NOMO-1 treated with DMSO at 0.1 percent for 48 hours (cell line): ENCODE measurements at regions not wholly inside any gene's neighbourhood (a gene's known extent, or its start where the extent isn't known, plus 50 kb on each side); places are given as distances from the start of the nearest gene placed in this dataset.

ENCODE experiments used
- DNase-seq: peaks from one replicate; lab custom pipeline; 2025; ENCODE audit not compliant: unreplicated experiment; lab: John Stamatoyannopoulos, UW

DNA sequence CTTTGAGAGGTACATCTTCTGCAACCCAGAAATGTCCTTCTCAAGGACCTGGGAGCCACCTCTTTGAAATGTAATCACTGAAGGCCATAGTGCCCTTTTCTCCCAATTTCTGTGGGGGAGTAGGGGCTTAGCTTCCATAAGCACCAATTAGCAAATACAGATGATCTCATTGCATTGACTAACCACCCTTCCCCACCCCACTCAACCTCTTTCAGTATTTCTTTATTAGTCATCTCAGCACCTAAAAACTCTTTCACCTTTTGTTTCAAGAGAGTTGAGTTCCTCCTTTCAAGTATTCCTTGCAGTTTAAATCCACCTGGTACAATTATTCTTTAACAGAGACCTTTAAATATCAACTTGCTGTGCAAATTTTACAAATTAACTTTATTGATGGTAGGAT lies 1011.8 kb upstream of the CDH2 start:
- DNase-seq, result no peak

DNA sequence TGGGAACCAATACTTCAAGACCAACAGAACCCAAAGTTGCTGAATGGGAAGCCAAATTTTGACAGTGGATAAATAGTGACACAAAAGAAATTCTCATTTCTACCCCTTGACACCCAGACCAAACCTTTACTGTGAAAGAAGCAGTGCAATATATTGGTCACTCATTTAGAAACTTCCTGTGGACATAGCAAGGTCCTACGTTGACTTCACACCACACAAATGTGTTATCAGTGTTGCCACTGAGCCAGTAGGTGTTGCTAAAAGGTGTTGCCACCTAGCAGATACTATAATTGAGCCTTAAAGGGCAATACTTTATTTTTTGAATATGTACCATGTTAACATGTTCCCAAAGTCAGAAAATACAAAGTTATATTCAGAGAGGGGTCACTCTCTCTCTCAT lies 1008.9 kb upstream of the CDH2 start:
- DNase-seq, result no peak

DNA sequence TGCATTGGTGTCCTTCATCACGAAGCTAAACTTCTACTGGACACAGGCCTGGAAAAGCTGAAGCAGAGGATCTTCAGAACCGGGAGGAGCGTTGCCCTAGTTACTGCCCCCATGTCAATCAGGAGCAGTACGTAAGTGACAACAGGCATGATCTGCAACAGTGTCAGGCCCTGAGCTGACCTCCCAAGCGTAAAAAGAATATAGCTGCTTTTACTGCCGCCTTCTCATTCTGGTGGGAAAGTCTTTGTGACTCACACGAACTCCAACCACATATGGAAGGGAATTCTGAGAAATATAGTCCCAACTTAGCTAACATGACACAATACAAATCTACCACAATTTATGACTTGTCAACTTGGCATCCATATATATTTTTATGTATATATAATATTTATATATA lies 1007.7 kb upstream of the CDH2 start:
- DNase-seq, result no peak

DNA sequence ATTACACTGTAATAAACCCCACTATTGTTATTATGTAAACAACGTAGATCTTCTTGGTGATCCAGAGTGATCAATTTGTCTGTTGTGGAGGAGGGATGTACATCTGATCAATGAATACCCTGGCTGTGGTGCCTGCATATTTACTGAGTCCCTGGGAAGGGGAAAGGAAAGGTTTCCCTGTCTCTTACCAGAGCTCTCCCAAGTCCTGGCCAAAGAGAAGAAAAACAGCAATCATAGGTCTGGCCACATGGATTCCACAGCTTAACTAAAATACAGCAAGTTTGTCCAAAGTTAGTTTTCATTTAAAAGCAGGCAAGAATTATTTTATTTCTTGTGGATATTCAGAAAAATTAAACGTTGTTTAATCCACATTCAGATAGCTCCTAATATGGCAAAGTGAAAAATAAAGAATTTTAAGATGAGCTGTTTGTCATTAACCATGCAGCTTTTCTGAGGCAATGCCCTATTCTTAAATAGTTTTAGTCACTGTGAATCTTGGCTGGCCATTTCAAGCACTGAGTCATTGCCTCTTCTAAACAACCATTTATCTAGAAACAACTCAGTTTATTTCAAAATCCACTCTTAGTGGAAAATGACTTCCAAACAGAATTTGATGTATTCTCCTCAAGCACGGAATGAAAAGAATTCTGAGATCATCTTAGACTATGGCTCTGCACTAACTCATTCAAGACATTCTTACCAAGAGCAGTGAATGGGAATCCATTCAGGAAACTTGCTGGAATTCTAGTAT lies 1004.4 kb upstream of the CDH2 start:
- no peak for DNase-seq

DNA sequence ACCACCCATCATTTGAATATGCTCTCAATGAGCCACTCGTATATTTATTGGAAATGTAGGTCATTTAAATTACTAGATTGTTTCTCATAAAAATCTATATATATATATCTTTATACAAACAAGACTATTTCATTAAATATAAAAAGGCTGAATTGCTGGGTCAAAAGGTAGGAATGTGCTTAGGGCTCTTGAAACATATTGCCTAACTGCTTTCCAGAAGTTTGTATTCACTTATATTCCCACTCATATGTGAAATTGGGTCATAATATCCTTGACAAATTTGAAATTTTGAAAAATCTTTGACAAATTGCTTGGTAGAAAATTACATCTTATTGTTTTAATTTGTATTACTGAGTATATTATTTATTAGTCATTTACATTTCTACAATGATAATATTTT lies 999.8 kb upstream of the CDH2 start:
- DNase-seq, result no peak

DNA sequence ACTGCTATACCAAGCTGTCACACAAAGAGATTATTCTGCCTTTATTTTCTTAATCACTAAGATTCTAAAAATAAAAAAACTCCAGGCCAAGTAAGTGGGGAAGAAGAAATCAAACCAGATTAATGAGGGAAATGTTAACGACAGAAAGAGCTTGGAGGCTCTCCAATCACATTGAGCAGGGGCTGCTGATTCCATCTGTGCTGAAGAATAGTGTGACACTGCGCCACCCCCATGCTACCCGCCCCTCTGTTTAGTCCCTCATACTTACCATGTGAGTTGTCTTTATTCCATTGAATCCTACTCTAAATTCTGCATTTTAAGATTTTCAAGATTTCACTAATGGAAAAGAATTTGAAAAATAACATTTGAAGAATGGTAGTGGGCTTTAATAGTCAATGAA lies 998.0 kb upstream of the CDH2 start:
- DNase-seq, result no peak

DNA sequence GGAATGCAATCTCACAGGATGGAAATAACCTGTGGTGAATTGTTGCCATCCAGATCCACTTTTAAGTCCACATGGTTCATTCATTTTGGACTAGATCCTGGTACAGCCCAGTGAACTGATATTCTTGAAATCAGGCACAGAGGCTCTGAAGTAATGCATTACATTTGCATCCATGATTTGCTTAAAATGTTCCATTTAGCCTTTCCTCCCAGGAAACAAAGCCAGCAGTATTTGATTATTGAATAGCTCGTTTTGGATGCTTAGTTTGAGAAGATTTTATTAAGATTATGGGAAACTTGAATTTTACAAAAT lies 995.8 kb upstream of the CDH2 start:
- DNase-seq, result no peak

DNA sequence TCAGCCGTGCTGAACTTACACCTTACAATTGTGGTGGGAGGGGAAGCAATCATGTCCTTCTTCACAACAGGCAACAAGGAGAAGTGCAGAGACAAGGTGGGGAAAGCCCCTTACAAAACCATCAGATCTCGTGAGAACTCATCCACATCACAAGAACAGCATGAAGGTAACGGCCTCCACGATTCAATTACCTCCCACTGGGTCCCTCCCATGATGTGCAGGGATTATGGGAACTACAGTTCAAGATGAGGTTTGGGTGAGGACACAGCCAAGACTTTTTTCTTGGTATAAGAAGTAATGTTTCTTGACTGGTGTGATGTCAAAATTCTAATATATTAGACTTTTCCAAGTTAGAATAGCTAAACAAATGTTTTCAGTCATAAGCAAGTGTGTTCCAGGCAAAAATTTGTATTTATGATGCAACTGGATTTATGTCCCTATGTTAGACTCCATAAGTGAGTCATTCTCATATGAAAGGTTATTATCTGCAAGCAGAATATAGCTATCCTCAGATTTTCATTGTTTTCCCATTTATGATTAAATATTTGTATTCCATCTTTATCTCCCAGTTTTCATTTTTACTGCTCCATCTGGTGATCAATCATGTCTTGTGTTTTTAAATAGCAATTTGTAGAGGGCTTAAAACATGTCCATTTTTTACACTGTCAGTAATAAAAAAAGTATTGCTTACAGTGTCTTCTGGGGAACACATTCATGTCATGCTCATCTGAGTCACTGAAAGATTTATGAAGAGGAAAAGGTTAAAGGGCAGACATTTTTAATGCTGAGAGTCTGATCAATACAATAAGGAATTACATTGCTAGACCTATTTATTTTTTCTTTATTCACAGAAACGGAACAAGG lies 995.2 kb upstream of the CDH2 start:
- no peak for DNase-seq

DNA sequence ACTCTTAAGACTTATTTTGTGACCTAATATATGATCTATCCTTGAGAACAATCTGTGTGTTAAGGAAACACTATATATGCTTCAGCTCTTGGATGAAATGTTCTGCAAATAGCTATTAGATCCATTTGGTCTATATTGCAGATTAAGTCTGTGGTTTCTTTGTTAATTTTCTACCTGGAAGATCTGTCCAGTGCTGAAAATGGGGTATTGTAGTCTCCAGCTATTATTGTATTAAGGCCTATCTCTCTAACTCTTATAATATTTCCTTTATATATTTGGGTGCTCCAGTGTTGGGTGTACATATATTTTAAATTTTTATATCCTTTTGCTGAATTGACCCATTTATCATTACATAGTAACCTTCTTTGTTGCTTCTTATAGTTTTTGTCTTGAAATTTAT lies 992.7 kb upstream of the CDH2 start:
- DNase-seq, result no peak

DNA sequence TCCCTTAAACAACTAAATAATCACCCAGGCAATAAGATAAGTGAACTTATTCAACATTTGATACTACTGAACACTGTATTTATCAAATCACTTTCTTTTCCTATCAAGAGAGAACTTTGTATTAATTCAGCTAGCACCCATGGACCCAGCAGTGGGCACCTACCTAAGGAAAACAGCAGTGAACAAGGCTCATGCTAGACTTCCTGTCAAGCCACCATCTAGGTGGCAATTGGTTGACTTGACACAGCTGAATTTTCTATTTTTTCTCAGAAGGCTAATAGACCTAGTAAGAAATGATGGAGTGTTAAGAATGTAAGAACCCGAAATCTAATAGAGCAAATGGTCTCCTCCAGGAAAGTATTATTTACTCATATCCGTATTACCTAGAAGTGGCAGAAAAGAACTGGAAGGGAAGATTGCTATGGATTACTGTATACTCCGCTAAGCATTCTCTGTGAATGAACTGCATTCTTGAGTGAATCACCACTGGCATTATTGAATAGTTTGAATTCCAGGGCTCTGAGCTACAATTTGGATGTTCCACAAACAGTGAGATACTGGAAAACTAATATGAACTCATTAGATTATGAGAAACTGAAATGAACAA lies 988.2 kb upstream of the CDH2 start:
- no peak for DNase-seq

DNA sequence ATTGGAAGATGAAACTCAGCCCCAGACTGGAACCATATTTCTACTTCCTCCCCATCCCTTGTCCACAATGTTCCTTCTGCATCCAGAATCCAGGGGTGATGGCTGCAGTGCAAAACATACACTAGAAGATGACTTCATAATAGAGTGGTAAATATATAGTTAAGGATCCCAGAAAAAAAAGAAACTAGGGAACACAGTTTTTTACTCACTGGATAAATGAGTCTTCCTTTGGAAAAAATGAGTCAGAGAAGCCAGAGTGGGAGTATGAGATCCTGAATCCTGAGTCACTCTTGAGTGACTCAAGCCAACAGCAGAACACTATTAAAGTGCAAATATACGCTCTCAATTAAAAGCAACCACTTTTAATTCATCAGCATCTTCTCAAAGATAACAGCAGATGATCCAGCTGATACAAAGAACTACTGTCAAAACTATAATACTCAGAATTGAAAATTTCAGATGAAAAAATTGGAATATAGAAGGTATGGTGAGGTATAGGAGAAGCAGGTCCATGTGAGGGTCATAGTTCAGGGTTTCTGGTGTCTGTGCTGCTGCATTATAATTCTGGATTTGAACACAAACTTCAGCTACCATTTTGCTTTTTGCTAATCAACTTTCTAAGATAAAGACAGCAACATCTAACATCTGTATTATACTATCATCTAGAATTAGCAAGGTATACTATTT lies 987.2 kb upstream of the CDH2 start:
- no peak for DNase-seq

DNA sequence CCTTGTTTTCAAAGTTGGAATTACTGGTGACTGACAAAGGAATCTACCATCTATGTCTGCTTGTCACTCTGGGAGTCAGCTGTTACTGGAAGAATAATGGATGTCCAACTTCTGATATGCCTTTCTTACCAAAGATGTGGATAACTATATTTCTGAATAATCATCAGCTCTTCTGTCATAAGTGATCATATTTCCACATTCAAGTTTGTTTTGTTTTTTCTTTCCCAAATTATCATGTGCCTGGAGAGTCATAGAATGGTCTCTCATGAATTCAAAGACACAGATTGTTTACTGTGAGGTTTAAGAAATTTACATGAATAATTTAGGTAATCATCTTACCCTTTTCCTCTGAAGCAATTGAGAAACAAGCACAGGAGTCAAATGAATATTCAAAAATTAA lies 986.7 kb upstream of the CDH2 start:
- no peak for DNase-seq

DNA sequence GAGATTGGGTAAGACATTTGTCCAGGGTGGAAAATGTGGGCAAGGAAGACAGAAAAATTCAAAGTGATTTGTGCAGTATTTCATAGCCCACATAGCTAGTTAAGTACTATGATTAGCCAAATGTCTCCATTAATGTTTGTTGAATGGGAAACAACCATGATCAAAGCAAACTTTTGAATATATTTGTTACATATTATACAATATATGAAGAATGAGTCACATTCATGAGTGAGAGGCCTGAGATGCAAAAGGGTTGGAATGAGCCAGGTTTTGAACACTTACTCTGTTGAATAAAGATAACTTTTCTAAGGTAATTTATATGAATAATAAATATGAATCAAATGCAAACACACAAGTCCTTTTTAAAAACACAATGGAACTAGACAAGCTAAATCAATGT lies 984.5 kb upstream of the CDH2 start:
- DNase-seq, result no peak

DNA sequence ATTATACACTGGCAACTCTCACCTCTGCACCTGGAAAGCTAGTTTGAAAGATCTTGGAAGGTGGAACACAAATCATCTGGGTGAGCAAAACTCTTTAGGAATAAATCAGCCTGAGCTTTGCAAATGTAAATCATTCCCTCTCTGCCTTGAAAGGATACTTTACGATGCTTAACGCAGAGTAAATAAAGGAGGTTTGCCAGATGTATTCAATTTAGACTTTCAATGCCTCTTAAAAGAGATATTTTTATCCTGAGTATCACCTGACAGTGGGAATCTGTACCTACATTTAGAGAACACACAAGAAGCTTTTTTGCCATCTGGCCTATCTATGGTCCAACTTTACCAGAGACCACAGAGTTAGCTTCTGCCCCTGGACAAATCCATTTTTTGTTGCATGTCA lies 983.2 kb upstream of the CDH2 start:
- no peak for DNase-seq

DNA sequence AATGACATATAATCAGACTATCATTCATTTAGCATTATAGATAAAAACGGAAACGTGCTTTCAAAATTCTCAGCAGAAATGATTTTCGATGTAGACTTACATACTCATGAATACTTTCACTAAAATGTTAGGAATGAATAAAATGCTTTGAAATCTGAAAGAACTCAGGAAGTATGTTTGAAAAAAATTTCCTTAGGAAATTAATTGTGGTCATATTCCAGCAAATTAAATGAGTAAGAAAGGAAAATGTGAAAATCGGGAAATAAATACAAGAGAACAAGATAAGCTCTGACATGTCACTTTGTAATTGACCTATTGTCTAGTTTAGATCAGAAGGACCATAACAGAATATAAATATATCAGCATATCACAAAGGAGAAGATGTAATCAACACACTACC lies 981.0 kb upstream of the CDH2 start:
- no peak for DNase-seq

DNA sequence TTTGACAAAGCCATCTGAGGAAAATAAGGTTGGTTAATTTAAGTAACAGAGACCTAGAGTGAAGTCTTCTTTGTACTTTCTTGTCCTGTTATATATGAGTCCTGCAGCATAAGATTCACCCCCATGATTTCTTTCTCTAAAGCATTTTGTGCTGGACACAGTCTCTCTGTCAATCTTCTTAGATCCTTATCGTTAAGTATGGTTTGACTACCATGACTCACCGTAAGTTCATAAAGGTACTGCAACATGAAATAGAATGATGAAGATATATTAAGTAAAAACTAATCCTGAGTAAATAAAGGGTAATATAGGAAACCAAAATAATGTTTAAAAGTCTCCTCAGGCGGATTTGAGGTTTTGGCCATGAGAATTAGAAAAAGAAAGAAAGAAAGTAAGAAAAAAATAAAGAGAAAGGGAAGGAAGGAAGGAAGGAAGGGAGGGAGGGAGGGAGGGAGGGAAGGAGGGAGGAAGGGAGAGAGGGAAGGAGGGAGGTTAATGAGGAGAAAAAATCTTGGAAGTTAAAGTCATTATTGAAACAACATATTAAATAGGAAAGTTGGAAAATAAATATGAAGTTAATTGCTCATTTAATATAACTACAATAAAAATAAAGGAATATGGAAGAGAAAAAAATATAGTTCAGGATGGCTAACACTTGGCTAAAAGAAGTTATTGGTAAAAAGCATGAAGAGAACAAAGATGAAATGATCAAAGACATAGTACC lies 980.3 kb upstream of the CDH2 start:
- DNase-seq, result no peak

DNA sequence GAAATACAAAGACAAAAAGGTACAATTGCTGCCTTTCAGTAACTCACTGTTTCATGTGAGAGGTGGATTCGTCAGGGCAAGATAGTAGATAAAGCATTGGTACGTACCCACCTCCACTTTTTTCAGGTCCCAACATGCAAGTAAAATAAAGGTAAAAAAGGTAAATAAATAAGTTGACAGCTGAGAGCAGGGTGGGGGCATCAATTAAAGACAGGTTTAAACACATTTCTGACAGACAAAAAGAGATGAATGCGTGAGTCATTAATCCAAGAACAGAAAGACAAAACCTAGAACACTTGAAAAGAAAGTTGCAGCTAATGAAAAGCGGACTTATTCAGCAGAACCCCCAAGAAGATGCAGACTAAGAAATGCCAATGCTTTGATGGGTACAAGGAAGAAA lies 979.6 kb upstream of the CDH2 start:
- no peak for DNase-seq

DNA sequence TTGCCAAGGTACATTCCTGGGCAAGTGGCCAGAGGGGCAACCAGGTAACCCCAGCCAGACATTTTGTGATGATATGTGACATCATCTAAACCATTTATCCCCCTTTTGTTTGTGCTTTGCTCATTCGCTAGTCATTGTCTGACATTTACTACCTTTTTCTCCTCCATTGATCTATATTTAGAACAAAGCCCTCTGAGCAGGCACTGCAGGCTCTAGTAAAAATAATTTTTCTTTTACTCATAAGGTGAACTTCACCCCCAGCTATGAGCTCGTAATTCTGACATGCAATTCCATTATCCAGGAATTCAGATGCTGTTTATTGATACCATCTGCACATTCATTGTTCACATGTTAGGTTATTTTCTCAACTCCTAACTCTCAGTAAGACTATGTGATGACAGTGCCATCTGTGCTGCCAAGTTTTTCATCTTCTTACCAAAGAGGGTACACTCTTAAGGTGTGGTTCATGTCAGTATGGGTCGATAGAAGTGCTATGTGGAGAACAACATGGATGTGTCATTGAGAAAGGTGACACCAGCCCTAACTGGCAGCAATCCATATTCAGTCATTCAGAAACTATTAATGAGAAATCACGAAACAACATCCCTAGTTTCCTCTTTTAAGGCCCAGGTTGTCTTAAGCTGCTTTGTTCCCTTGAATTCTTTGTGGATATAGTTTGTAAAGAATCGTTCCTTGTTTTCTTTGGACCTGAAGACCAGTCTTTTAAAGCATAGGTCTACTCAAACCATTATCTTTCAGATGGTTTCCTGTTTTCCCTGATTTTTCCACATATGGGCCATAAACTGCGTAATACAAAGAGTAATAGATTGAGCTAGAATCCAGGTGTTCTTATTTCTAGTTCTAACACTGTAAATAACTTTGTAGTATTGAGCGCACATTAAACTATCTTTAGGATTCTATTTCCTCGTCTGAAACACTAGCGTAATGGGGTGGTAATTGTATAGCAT lies 978.1 kb upstream of the CDH2 start:
- DNase-seq, result no peak

DNA sequence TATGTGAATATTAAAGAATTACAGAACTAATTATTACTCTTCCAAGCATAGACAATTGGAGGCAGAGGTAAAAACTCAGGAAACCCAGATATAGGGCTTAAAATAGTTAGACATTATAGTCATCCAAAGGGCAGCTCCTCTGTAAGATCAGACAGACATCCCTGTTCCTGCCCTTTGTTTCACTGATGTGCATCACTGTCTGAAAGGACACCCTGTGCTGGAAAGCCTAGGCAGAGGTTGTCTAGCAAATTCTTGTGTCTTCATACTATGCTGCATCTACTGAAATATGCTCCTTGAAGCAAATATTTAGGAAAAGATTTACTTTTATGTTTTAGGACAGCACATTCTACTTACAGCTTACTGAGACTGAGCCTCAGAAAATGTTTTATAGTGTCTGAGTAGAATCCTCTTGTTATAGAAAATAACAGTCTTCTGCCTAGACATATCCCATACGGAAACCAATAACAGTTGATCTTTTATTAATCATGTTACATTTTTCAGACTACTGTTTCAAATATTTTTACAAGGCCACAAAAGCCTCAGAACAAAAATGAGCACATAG lies 977.3 kb upstream of the CDH2 start:
- DNase-seq, result no peak

DNA sequence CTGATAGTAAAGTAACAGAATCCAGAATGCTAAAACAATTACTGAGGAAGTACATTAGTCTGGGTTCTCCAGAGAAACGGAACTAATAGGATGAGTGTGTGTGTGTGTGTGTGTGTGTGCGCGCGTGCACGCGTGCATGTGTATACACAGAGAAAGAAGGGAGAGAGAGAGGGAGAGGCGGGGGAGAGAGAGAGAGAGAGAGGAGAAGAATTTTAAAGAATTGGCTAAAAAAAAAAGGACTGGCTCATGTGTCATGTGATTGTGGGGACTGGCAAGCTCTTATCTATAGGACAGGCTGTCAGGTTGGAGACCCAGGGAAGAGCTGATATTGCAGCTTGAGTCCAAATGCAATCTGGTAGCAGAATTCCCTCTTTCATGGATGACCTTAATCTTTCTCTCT lies 976.2 kb upstream of the CDH2 start:
- no peak for DNase-seq
